Mucosa of descending colon (tissue), 3 donors: ENCODE measurements at regions not wholly inside any gene's neighbourhood (a gene's known extent, or its start where the extent isn't known, plus 50 kb on each side); places are given as distances from the start of the nearest gene placed in this dataset.
"Not testable (repeated sequence)": the region's sequence is repeated elsewhere in the genome, so short reads cannot be mapped to it uniquely, and the experiment has no call there.

Experiments
- ATAC-seq: fragments of 200-7000 bp; cut with Tn5 transposase; one replicate; pipeline ENCODE4 v1.9.1; 2020; ENCODE audit warnings: mild to moderate bottlenecking, moderate library complexity
- DNase-seq, 3 donors: peaks; one replicate each; pipeline ENCODE4 v3.0.0-alpha.2; 2020
- H3K36me3 ChIP-seq: fragments of 200-600 bp; one replicate; pipeline ENCODE4 v1.8.0; 2021; ENCODE audit warnings: low read depth, mild to moderate bottlenecking
- H3K4me1 ChIP-seq: fragments of 200-600 bp; one replicate; pipeline ENCODE4 v1.8.0; 2021; ENCODE audit warnings: low read depth, mild to moderate bottlenecking
- H3K4me3 ChIP-seq: fragments of 200-600 bp; one replicate; pipeline ENCODE4 v1.8.0; 2021; ENCODE audit warnings: mild to moderate bottlenecking
- H3K9me3 ChIP-seq: fragments of 200-600 bp; one replicate; pipeline ENCODE4 v1.8.0; 2021; ENCODE audit warnings: mild to moderate bottlenecking
- intact Hi-C, 2 donors: fragments of 100-400 bp; cut with DNase I in 1 of 2; cut with micrococcal nuclease in 1 of 2; formaldehyde crosslinking; loops; one replicate each; pipeline versions ENCODE4 v1.11.0 to v1.11.1; 2022; cut with DNase I, micrococcal nuclease
- TF ChIP-seq, protein P1 (sequence below): fragments of 200-600 bp; IDR thresholded peaks from one replicate; pipeline ENCODE4 v1.8.0; 2022; ENCODE audit warnings: antibody characterized with exemption, mild to moderate bottlenecking
- donor health status: DM: no; HTN: no; CAD: no; lungs with moderate emphysema.
- donor health status: DM: no; HTN: no; CAD: no.
- donor health status: DM: no; HTN: yes; CAD: no.

DNA sequence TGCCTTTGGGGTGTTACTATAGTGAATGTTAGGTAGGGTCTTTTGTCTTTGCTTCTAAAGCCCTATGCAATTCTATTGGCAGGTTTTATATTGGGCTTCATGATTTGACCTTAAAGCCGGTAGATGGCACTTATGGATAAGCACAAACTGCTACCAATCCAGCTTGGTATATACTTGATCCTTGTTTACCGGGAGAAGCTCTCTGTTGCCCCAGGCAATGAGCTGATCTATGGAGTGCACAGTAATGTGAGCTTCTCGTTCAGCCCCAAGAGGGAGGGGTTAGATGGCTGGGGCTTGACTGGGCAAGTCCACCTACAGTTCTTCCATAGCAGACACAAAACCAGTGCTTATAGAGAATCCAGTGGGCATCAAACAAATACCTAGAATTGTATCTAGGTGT lies 287.2 kb upstream of the CT83 start:
- ATAC-seq, result no peak
- intact Hi-C loops, result no loop called here

DNA sequence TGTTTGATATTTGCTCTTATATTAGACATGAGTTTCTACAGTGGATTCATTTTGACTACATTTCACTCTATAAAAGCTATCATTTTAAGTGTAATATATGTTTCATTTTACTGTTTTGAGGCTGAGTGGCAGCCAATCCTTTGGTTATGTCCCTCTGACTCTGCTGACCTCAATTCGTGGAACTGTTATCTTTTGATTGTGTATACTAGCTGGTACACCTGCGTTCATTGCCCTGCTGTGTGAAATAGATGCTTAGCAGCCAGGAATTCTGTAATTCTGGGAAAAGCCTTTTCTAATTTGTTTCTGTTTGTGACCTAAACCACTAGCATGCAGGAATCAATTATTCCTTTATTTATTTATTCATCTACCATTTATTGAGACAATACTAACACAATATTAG lies 269.4 kb upstream of the CT83 start:
- DNase-seq, result no peak
- H3K36me3 ChIP-seq, result no peaks in the 10 kb centered on the region
- TF ChIP-seq, protein P1, sequence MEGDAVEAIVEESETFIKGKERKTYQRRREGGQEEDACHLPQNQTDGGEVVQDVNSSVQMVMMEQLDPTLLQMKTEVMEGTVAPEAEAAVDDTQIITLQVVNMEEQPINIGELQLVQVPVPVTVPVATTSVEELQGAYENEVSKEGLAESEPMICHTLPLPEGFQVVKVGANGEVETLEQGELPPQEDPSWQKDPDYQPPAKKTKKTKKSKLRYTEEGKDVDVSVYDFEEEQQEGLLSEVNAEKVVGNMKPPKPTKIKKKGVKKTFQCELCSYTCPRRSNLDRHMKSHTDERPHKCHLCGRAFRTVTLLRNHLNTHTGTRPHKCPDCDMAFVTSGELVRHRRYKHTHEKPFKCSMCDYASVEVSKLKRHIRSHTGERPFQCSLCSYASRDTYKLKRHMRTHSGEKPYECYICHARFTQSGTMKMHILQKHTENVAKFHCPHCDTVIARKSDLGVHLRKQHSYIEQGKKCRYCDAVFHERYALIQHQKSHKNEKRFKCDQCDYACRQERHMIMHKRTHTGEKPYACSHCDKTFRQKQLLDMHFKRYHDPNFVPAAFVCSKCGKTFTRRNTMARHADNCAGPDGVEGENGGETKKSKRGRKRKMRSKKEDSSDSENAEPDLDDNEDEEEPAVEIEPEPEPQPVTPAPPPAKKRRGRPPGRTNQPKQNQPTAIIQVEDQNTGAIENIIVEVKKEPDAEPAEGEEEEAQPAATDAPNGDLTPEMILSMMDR, result no peak
- H3K4me3 ChIP-seq, result no peak overlapping the region
- no peaks in the 10 kb centered on the region for H3K4me1 ChIP-seq
- H3K9me3 ChIP-seq, result no peaks in the 10 kb centered on the region
- intact Hi-C loops, result no loop called here
- ATAC-seq, result no peak

More for the DNA sequence above, 287.2 kb upstream of the CT83 start:
- H3K9me3 ChIP-seq, result no peaks in the 10 kb centered on the region
- no peak overlapping the region for H3K4me3 ChIP-seq
- DNase-seq, result no peak
- no peaks in the 10 kb centered on the region for H3K36me3 ChIP-seq
- TF ChIP-seq, protein P1, result no peak
- no peaks in the 10 kb centered on the region for H3K4me1 ChIP-seq

DNA sequence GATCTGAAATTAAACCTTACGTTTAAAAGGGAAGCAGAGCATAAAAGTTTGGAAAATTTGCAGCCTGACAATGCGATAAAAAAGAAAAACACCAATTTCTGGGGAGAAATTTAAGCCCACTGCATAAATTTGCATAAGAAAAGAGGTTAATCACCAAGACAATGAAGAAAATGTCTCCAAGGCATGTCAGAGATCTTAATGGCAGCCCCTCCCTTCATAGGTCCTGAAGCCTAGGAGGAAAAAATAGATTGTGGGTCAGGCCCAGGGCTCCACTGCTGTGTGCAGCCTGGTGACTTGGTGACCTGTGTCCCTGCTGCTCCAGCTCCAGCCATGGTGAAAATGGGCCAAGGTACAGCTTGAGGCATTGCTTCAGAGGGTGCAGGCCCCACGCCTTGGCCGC lies 264.0 kb upstream of the CT83 start:
- DNase-seq (no peak), ATAC-seq (no peak)
- Histone ChIP-seq H3K4me1 (no peaks in the 10 kb centered on the region), H3K36me3 (no peaks in the 10 kb centered on the region), H3K9me3 (no peaks in the 10 kb centered on the region), H3K4me3 (no peak overlapping the region)
- intact Hi-C loops, result no loop called here
- TF ChIP-seq, protein P1, result no peak

DNA sequence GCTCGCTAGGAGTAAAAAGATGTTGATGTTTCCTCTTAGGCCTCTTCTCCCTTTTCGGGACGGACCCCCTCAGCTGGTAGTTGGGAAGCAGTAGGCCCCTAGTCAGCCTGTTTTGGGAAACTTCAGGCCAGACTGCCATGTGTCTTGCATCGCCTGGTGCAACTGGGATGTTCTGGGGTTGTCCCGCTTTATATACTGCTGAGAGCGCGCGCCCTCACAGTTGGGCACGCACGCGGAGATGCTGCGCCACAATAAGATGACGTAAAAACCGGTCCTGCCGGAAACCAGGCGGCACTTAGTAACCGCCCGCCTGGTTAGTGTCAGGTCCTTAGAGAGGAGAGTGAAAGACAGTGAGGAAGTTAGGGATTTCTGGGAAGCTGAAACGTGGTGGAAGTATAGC lies 231.3 kb upstream of the CT83 start:
- H3K4me3 ChIP-seq, result no peak overlapping the region
- TF ChIP-seq, protein P1, result no peak
- DNase-seq (no peak), ATAC-seq (no peak)
- H3K4me1 ChIP-seq, result no peaks in the 10 kb centered on the region
- no peaks in the 10 kb centered on the region for H3K36me3 ChIP-seq
- intact Hi-C loops, result no loop called here
- H3K9me3 ChIP-seq, result no peaks in the 10 kb centered on the region

DNA sequence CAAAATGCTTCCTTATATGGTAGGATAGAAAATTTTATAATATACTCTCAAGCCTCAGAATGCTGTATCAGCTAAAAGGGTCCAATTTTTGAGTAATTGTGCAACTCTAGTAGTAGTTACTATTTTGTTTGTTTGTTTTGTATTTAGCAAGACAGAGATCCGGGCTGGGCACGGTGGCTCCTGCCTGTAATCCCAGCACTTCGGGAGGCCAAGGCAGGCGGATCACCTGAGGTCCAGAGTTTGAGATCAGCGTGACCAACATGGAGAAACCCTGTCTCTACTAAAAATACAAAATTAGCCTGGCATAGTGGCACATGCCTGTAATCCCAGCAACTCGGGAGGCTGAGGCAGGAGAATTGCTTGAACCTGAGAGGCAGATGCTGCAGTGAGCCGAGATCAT lies 216.8 kb upstream of the CT83 start:
- intact Hi-C loops, DNase-seq: not testable (repeated sequence)

DNA sequence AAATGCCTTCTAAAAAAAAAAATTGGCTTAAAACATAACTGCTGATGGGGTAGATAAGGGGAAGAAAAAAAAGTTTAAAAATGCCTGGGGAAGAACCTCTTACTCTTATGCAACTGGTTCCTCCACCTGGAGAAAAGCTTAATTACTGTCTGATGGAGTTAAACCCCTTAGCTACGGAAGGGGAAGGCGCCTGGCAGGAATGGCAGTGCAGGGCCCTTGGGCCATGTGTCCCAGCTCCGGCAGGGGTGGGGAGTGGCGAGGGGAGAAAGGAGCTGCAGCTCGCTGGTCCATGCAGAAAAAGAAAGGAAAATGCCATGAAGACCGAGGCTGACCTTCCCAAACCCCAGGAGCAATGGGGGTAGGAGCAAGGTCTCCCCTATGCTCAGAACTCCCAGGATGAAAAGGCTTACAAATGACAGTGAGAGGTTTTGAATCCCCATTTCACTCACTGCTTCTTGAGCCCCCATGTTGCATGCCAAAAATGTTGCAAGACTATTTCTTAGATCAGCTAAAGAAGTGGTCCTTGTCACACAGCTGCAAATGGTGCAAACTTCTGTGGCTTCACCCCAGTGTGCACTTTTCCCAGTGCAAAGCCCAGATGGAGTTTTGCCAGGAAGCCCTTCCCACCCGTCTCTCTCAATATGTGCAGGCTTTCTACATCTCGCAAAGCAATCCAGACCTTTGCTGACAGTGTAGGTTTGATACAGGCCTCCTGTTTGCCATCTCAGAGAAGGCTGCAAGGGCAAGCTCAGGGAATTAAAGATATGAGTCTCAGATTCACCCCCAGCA lies 204.8 kb upstream of the CT83 start:
- Histone ChIP-seq H3K4me3 (no peak overlapping the region), H3K36me3 (no peaks in the 10 kb centered on the region), H3K9me3 (no peaks in the 10 kb centered on the region), H3K4me1 (no peaks in the 10 kb centered on the region)
- no peak for DNase-seq
- intact Hi-C loops, result no loop called here
- TF ChIP-seq, protein P1, result no peak
- ATAC-seq, result no peak

More for the DNA sequence above, 216.8 kb upstream of the CT83 start:
- not testable (repeated sequence) for H3K9me3 ChIP-seq, H3K4me1 ChIP-seq, ATAC-seq, H3K4me3 ChIP-seq, H3K36me3 ChIP-seq
